ENCODE measurements at regions not wholly inside any gene's neighbourhood (a gene's known extent, or its start where the extent isn't known, plus 50 kb on each side); places are given as distances from the start of the nearest gene placed in this dataset.

- TF ChIP-seq EZH2 (IDR thresholded peaks at IDR 0.05; ENCODE audit: insufficient read depth, poor library complexity, severe bottlenecking) = no peak
- TF ChIP-seq EZH2phosphoT487 (IDR thresholded peaks at IDR 0.05; ENCODE audit: insufficient read depth, low read depth) = no peak
Measured at GRCh38 chr12:87756721-87757120, 272.5 kb downstream of the C12orf50 start.
